Activated CD4-positive, alpha-beta memory T cell treated with anti-CD3 and anti-CD28 coated beads, Interleukin-2, amount 10 ng/mL, durations not matched to agents 7 days and 5 days (primary cell): ENCODE measurements at regions not wholly inside any gene's neighbourhood (a gene's known extent, or its start where the extent isn't known, plus 50 kb on each side); places are given as distances from the start of the nearest gene placed in this dataset.
A peak's percentile ranks its signal among the peaks of the same experiment; 100 is the strongest.
"Not testable (repeated sequence)": the region's sequence is repeated elsewhere in the genome, so short reads cannot be mapped to it uniquely, and the experiment has no call there.

Experiments
- CTCF ChIA-PET: fragments of 350-600 bp; sonication (Branson Sonifier 250); formaldehyde crosslinking; loops from one replicate; lab custom pipeline; 2021; ENCODE audit warnings: antibody characterized with exemption, inconsistent platforms; lab: Charles Lee
- POLR2A ChIA-PET: fragments of 350-600 bp; sonication (Branson Sonifier 250); formaldehyde crosslinking; loops from one replicate; lab custom pipeline; 2021; ENCODE audit warnings: antibody characterized with exemption; lab: Charles Lee
- DNase-seq: peaks from one replicate; pipeline ENCODE4 v3.0.0-alpha.2; 2020
- H3K27ac Mint-ChIP-seq: one replicate; pipeline ENCODE4 v1.8.0; 2021; ENCODE audit warnings: mild to moderate bottlenecking, mixed read lengths
- H3K27me3 Mint-ChIP-seq: one replicate; pipeline ENCODE4 v1.8.0; 2021; ENCODE audit warnings: mixed read lengths
- H3K36me3 Mint-ChIP-seq: one replicate; pipeline ENCODE4 v1.8.0; 2021; ENCODE audit warnings: low read depth, mixed read lengths
- H3K4me1 Mint-ChIP-seq: one replicate; pipeline ENCODE4 v1.8.0; 2021; ENCODE audit warnings: mixed read lengths
- H3K4me3 Mint-ChIP-seq: one replicate; pipeline ENCODE4 v1.8.0; 2021; ENCODE audit warnings: mild to moderate bottlenecking, mixed read lengths
- H3K9me3 Mint-ChIP-seq: one replicate; pipeline ENCODE4 v1.8.0; 2021; ENCODE audit warnings: mixed read lengths

- no peak for DNase-seq
- Mint-ChIP-seq H3K27ac (no peak overlapping the region), H3K36me3 (peaks cover 5% of the 10 kb centered on the region), H3K27me3 (peaks cover 11% of the 10 kb centered on the region), H3K4me1 (peaks cover 10% of the 10 kb centered on the region), H3K9me3 (peaks cover 13% of the 10 kb centered on the region), H3K4me3 (no peak overlapping the region)
- POLR2A ChIA-PET, result no interaction called here
- CTCF ChIA-PET, result no interaction called here
These were observed 118.9 kb downstream of the MTHFS start for GRCh38 chr15:79777916-79778315.

DNA sequence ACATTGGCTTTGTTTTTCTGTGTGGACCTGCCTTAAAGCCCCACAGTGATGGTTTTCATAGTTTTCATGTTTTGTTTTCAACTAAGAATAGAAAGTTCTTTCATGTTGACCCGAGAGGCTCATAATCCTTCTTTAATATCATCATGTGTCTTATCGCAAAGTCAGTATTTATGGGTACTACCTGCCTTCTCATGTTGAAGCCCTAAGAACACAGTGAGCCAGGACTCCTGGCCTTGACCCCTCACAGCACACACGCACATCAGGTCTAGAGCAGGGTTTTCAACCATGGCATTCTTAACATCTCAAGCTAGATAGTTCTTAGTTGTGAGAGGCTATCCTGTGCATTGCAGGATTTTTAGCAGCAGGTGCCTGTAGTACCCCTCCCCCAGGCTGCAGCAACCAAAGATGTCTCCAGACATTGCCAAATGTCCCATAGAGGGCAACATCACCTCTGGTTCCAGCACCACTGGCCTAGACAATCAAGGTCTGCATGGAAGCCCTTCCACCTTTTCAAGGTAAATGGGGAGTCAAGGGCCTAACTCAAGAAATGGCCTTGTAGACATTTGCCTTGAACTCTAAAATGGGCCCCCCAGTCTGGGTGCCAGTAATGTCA is 118.3 kb downstream of the MTHFS start:
- DNase-seq, result no peak
- H3K4me3 Mint-ChIP-seq, result no peak overlapping the region
- H3K9me3 Mint-ChIP-seq, result peaks cover 16% of the 10 kb centered on the region
- peaks cover 15% of the 10 kb centered on the region for H3K27me3 Mint-ChIP-seq
- ChIA-PET CTCF (interaction anchor here (1.6 kb wide), 1 partner anchor 75 kb away, joined by 4 read pairs; no protein-coding TSS in a partner anchor), POLR2A (no interaction called here)
- H3K36me3 Mint-ChIP-seq, result peaks cover 5% of the 10 kb centered on the region
- no peak overlapping the region for H3K27ac Mint-ChIP-seq
- peaks cover 10% of the 10 kb centered on the region for H3K4me1 Mint-ChIP-seq

DNA sequence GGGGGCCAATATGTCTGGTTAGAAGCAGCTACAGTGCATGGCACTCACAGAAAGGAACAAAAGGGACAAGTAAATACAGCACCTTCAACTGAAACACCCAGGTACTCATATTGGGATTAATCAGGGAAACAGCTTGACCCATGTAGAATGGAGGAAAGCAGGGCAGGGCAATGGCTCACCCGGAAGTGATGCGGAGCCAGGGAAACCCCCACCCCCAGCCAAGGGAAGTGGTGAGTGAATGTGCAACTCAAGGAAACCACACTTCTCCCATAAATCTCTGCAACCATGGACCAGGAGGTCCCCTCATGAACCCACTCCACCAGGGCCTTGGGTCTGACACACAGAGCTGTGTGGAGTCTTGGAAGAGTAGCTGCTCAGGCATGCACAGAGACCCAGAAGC is 117.1 kb downstream of the MTHFS start:
- Mint-ChIP-seq H3K4me3 (no peak overlapping the region), H3K9me3 (peaks cover 16% of the 10 kb centered on the region), H3K4me1 (peaks cover 10% of the 10 kb centered on the region), H3K27ac (no peak overlapping the region), H3K27me3 (peaks cover 21% of the 10 kb centered on the region), H3K36me3 (peaks cover 5% of the 10 kb centered on the region)
- DNase-seq, result peak; percentile 54
- ChIA-PET CTCF (interaction anchor here (1.1 to 1.6 kb wide), 2 partner anchors 71 to 74 kb away, joined by 3 to 4 read pairs; no protein-coding TSS in a partner anchor), POLR2A (interaction anchor here (0.6 to 1.2 kb wide), 2 partner anchors 77 to 281 kb away, joined by 3 read pairs; no protein-coding TSS in a partner anchor)

DNA sequence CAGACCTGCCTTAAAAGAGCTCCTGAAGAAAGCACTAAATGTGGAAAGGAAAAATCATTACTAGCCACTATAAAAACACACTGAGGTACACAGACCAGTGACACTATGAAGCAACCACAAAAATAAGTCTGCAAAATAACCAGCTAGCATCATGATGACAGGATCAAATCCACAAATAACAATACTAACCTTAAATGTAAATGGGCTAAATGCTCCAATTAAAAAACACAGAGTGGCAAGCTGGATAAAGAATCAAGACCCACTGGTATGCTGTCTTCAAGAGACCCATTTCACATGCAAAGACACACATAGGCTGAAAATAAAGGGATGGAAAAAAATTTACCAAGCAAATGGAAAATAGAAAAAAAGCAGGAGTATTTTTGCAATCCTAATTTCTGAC is 114.5 kb downstream of the MTHFS start:
- H3K4me3 Mint-ChIP-seq, H3K27ac Mint-ChIP-seq, H3K4me1 Mint-ChIP-seq, H3K36me3 Mint-ChIP-seq, POLR2A ChIA-PET, DNase-seq: not testable (repeated sequence)
- H3K27me3 Mint-ChIP-seq, result peaks cover 35% of the 10 kb centered on the region
- CTCF ChIA-PET, result interaction anchor here (1.0 kb wide), 1 partner anchor 211 kb away, joined by 3 read pairs; no protein-coding TSS in a partner anchor
- H3K9me3 Mint-ChIP-seq, result peaks cover 16% of the 10 kb centered on the region
